Ovary (tissue), 3 donors: ENCODE measurements at regions not wholly inside any gene's neighbourhood (a gene's known extent, or its start where the extent isn't known, plus 50 kb on each side); places are given as distances from the start of the nearest gene placed in this dataset.

Experiments used
- EP300 ChIP-seq: sonication (generic); formaldehyde crosslinking; IDR thresholded peaks from one replicate; pipeline ENCODE4 v1.6.1; 2017; ENCODE audit warnings: antibody characterized with exemption
- POLR2A ChIP-seq: fragments of 450-650 bp; IDR thresholded peaks from one replicate; pipeline ENCODE4 v1.6.1; 2017; ENCODE audit warnings: antibody characterized with exemption, mild to moderate bottlenecking, moderate library complexity
- TF ChIP-seq, protein P1 (sequence below), 3 donors: fragments of 450-650 bp in 2 of 3; fragments of 200-600 bp in 1 of 3; IDR thresholded peaks; one replicate each; pipeline versions ENCODE4 v1.5.1 to v1.8.0; 2016 to 2022; ENCODE audit warnings: antibody characterized with exemption in 3 of 3, mild to moderate bottlenecking in 1 of 3
- donor health status: DM: no; HTN: no; CAD: no.

DNA sequence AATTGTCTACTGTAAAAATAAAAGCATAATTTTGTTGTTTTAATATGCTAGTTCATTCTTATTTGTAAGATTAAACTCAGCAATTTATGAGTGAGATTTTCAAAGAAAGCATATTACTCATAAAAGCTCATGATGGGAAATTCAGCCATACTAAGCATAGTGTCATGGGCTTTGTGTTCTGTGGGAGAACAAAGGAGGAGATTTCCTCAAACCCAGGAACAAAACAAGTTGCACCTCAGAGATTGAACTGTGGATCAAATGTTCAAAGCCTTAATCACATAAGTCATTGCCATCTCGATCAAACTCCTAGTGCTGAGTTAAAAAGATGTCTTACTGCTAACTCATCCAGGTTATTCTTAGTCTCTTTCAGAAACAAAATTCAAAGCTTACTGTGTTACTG is 85.6 kb upstream of the PDZRN3 start:
- TF ChIP-seq, protein P1, sequence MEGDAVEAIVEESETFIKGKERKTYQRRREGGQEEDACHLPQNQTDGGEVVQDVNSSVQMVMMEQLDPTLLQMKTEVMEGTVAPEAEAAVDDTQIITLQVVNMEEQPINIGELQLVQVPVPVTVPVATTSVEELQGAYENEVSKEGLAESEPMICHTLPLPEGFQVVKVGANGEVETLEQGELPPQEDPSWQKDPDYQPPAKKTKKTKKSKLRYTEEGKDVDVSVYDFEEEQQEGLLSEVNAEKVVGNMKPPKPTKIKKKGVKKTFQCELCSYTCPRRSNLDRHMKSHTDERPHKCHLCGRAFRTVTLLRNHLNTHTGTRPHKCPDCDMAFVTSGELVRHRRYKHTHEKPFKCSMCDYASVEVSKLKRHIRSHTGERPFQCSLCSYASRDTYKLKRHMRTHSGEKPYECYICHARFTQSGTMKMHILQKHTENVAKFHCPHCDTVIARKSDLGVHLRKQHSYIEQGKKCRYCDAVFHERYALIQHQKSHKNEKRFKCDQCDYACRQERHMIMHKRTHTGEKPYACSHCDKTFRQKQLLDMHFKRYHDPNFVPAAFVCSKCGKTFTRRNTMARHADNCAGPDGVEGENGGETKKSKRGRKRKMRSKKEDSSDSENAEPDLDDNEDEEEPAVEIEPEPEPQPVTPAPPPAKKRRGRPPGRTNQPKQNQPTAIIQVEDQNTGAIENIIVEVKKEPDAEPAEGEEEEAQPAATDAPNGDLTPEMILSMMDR (IDR thresholded peaks at IDR 0.05): no peak
- TF ChIP-seq POLR2A (no peak), EP300 (no peak)
